ENCODE measurements at regions not wholly inside any gene's neighbourhood (a gene's known extent, or its start where the extent isn't known, plus 50 kb on each side); places are given as distances from the start of the nearest gene placed in this dataset.

- H3K9ac ChIP-seq (ENCODE audit: insufficient read depth, low read length): no peak overlapping the region
- H3K9me3 ChIP-seq (ENCODE audit: control insufficient read depth, insufficient read depth, low read depth, low read length): no peaks in the 10 kb centered on the region
- no peaks in the 10 kb centered on the region for H3K79me2 ChIP-seq (ENCODE audit: control insufficient read depth, insufficient read depth, low read length)
- H3K27me3 ChIP-seq (ENCODE audit: control insufficient read depth, insufficient read depth, low read length): peaks cover 5% of the 10 kb centered on the region
- no peaks in the 10 kb centered on the region for H4K20me1 ChIP-seq (ENCODE audit: control insufficient read depth, extremely low read depth, insufficient read depth, low read length)
- no peak overlapping the region for H2AFZ ChIP-seq (ENCODE audit: low read length)
- TF ChIP-seq EZH2 (IDR thresholded peaks at IDR 0.05; ENCODE audit: low read length, missing control alignments): no peak
- TF ChIP-seq, protein P1, sequence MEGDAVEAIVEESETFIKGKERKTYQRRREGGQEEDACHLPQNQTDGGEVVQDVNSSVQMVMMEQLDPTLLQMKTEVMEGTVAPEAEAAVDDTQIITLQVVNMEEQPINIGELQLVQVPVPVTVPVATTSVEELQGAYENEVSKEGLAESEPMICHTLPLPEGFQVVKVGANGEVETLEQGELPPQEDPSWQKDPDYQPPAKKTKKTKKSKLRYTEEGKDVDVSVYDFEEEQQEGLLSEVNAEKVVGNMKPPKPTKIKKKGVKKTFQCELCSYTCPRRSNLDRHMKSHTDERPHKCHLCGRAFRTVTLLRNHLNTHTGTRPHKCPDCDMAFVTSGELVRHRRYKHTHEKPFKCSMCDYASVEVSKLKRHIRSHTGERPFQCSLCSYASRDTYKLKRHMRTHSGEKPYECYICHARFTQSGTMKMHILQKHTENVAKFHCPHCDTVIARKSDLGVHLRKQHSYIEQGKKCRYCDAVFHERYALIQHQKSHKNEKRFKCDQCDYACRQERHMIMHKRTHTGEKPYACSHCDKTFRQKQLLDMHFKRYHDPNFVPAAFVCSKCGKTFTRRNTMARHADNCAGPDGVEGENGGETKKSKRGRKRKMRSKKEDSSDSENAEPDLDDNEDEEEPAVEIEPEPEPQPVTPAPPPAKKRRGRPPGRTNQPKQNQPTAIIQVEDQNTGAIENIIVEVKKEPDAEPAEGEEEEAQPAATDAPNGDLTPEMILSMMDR (conservative IDR thresholded peaks at IDR 0.05 in 1 of 2, IDR thresholded peaks at IDR 0.05 in 1 of 2; ENCODE audit: low read depth in 1 of 2, low read length in 2 of 2): no peak
- H3K27ac ChIP-seq (ENCODE audit: insufficient read depth, low read length): no peak overlapping the region
- no peak overlapping the region for H3K4me2 ChIP-seq (ENCODE audit: extremely low read depth, insufficient read depth, low read length)
- no peaks in the 10 kb centered on the region for H3K4me1 ChIP-seq (ENCODE audit: control insufficient read depth, extremely low read depth, insufficient read depth, low read length)
- H3K36me3 ChIP-seq (ENCODE audit: control insufficient read depth, insufficient read depth, low read length): no peaks in the 10 kb centered on the region
- no peak for DNase-seq (ENCODE audit: low read depth in 2 of 2)
- no peak overlapping the region for H3K4me3 ChIP-seq (replicated peaks in 1 of 4; ENCODE audit: control extremely low read depth in 1 of 4, insufficient read depth in 1 of 4, low read depth in 3 of 4, low read length in 4 of 4)
These were observed 125.3 kb upstream of the CADM1 start for GRCh38 chr11:115629456-115630015.

DNA sequence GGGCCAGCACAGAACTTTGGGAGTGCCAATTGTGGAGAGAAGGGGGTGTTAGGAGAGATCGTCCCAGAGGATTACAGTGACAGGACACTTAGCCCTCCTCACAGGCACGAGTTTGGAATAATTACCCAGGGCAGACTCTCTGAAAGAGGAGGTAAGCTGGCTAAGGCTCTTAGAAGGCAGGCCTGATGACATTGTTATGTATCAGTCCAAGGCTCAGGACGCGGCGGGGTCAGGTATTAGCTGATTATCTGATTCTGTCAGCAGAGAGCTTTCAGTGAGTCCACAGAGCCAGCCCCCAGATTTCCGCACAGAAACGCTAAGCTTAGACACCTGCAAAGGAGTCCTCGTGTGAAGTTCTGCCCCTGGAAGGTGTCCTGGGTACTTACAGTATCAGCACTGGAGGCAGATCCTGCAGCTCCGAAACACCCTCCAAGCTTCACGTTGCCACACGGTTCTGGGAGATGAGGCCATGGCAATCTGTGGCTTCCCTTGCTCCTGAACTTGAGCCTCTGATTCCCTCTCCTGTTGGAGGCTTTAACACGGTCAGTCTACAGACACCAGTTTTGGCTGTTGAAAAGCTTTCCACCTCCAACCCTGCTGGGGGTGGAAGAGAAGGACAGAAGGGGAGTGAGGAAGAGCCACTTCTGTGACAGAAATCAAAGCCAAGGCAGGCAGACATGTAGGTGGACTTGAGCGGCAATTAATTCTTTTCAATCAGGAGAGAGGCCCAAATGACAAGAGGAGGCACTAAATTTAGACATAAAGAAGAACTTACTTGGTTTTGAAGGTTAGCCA lies 123.6 kb upstream of the CADM1 start:
- no peaks in the 10 kb centered on the region for H3K79me2 ChIP-seq (ENCODE audit: control insufficient read depth, insufficient read depth, low read length)
- no peaks in the 10 kb centered on the region for H3K9me3 ChIP-seq (ENCODE audit: control insufficient read depth, insufficient read depth, low read depth, low read length)
- no peak overlapping the region for H2AFZ ChIP-seq (ENCODE audit: low read length)
- no peak overlapping the region for H3K4me3 ChIP-seq (replicated peaks in 1 of 4; ENCODE audit: control extremely low read depth in 1 of 4, insufficient read depth in 1 of 4, low read depth in 3 of 4, low read length in 4 of 4)
- peaks cover 5% of the 10 kb centered on the region for H3K27me3 ChIP-seq (ENCODE audit: control insufficient read depth, insufficient read depth, low read length)
- no peaks in the 10 kb centered on the region for H4K20me1 ChIP-seq (ENCODE audit: control insufficient read depth, extremely low read depth, insufficient read depth, low read length)
- DNase-seq (ENCODE audit: low read depth in 2 of 2): no peak
- H3K4me1 ChIP-seq (ENCODE audit: control insufficient read depth, extremely low read depth, insufficient read depth, low read length): peaks cover 4% of the 10 kb centered on the region
- no peak overlapping the region for H3K27ac ChIP-seq (ENCODE audit: insufficient read depth, low read length)
- H3K9ac ChIP-seq (ENCODE audit: insufficient read depth, low read length): no peak overlapping the region
- H3K4me2 ChIP-seq (ENCODE audit: extremely low read depth, insufficient read depth, low read length): no peak overlapping the region
- TF ChIP-seq EZH2 (IDR thresholded peaks at IDR 0.05; ENCODE audit: low read length, missing control alignments): no peak
- TF ChIP-seq, protein P1 (conservative IDR thresholded peaks at IDR 0.05 in 1 of 2, IDR thresholded peaks at IDR 0.05 in 1 of 2; ENCODE audit: low read depth in 1 of 2, low read length in 2 of 2): no peak
- no peaks in the 10 kb centered on the region for H3K36me3 ChIP-seq (ENCODE audit: control insufficient read depth, insufficient read depth, low read length)

GRCh38 chr11:115627071-115627470 lies 122.9 kb upstream of the CADM1 start:
- Histone ChIP-seq H3K9ac (ENCODE audit: insufficient read depth, low read length) (no peak overlapping the region), H3K9me3 (ENCODE audit: control insufficient read depth, insufficient read depth, low read depth, low read length) (no peaks in the 10 kb centered on the region), H3K4me3 (replicated peaks in 1 of 4; ENCODE audit: control extremely low read depth in 1 of 4, insufficient read depth in 1 of 4, low read depth in 3 of 4, low read length in 4 of 4) (no peak overlapping the region), H3K79me2 (ENCODE audit: control insufficient read depth, insufficient read depth, low read length) (no peaks in the 10 kb centered on the region), H3K4me1 (ENCODE audit: control insufficient read depth, extremely low read depth, insufficient read depth, low read length) (peaks cover 9% of the 10 kb centered on the region), H3K4me2 (ENCODE audit: extremely low read depth, insufficient read depth, low read length) (no peak overlapping the region), H3K27ac (ENCODE audit: insufficient read depth, low read length) (no peak overlapping the region), H3K27me3 (ENCODE audit: control insufficient read depth, insufficient read depth, low read length) (peaks cover 5% of the 10 kb centered on the region), H2AFZ (ENCODE audit: low read length) (no peak overlapping the region), H4K20me1 (ENCODE audit: control insufficient read depth, extremely low read depth, insufficient read depth, low read length) (no peaks in the 10 kb centered on the region), H3K36me3 (ENCODE audit: control insufficient read depth, insufficient read depth, low read length) (no peaks in the 10 kb centered on the region)
- TF ChIP-seq, protein P1 (conservative IDR thresholded peaks at IDR 0.05 in 1 of 2, IDR thresholded peaks at IDR 0.05 in 1 of 2; ENCODE audit: low read depth in 1 of 2, low read length in 2 of 2): no peak
- no peak for TF ChIP-seq EZH2 (IDR thresholded peaks at IDR 0.05; ENCODE audit: low read length, missing control alignments)
- no peak for DNase-seq (ENCODE audit: low read depth in 2 of 2)
